Psoas muscle (tissue), 7 donors: ENCODE measurements at regions not wholly inside any gene's neighbourhood (a gene's known extent, or its start where the extent isn't known, plus 50 kb on each side); places are given as distances from the start of the nearest gene placed in this dataset.

Experiments used
- ATAC-seq, 4 donors: fragments of 200-7000 bp; cut with Tn5 transposase; one replicate each; pipeline ENCODE4 v1.9.1; 2020; ENCODE audit warnings: moderate library complexity in 3 of 4, mild to moderate bottlenecking in 2 of 4
- DNase-seq, 2 donors: peaks; one replicate each; pipeline ENCODE4 v3.0.0-alpha.2; 2020
- H3K27ac ChIP-seq: fragments of 200-600 bp; one replicate; pipeline ENCODE4 v1.8.0; 2022
- H3K27me3 ChIP-seq, 3 donors: fragments of 200-600 bp in 1 of 3; one replicate each; pipeline versions ENCODE4 v1.6.1 to v1.8.0; 2013 to 2022; ENCODE audit warnings: low read length in 2 of 3, mild to moderate bottlenecking in 2 of 3, moderate library complexity in 1 of 3; ENCODE audit not compliant: insufficient read depth in 3 of 3
- H3K36me3 ChIP-seq, 2 donors: fragments of 200-600 bp in 1 of 2; one replicate each; pipeline versions ENCODE4 v1.6.1 to v1.8.0; 2013 to 2022; ENCODE audit warnings: low read depth in 1 of 2, mild to moderate bottlenecking in 1 of 2, moderate library complexity in 1 of 2; ENCODE audit not compliant: insufficient read depth in 1 of 2
- H3K4me1 ChIP-seq: fragments of 200-600 bp; one replicate; pipeline ENCODE4 v1.8.0; 2022
- H3K4me3 ChIP-seq: fragments of 200-600 bp; one replicate; pipeline ENCODE4 v1.8.0; 2022; ENCODE audit warnings: mild to moderate bottlenecking
- H3K9me3 ChIP-seq: fragments of 200-600 bp; one replicate; pipeline ENCODE4 v1.8.0; 2022
- WGBS, 3 donors: extraction: QIAGEN DNeasy Blood & Tissue Kit; methylation state at CpG; one replicate each; pipeline versions ENCODE4 v1.1.6 to v1.1.7; 2013; 5-methylcytosine and 5-hydroxymethylcytosine counted together
- intact Hi-C, 2 donors: fragments of 100-400 bp; cut with DNase I; formaldehyde crosslinking; loops; one replicate each; pipeline versions ENCODE4 v1.11.0 to v1.14.2; 2022
- TF ChIP-seq, protein P1 (sequence below): fragments of 200-600 bp; IDR thresholded peaks from one replicate; pipeline ENCODE4 v1.8.0; 2022; ENCODE audit warnings: antibody characterized with exemption
- donor health status: healthy with polysubstance abuse.
- donor health status: DM: no; HTN: no; CAD: no; lungs with moderate emphysema.
- donor health status: Bipolar disorder and iron deficiency.
- donor health status: healthy.
- donor health status: DM: yes; HTN: yes; CAD: no.
- donor health status: DM: no; HTN: no; CAD: no.
- donor health status: DM: yes; HTN: yes; CAD: no.

DNA sequence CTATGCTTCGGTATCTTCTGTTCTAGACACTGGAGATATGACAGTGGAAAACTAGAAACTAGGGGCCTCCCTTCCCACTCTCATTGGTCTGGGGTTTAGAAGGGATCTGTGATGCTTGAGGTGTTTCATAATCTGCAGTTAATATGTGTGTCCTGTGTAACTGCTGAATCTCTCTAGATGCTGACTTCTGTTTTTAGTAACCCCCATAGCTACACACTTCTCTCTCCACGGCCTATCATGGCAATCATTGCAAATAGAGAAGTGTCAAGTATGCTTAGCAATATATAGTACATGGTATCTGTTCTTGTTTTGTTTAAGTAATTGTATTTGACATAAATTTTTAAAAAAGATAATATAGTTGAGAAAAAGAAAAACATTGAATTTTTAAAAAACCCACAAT lies 394.6 kb upstream of the MMS22L start:
- no peaks in the 10 kb centered on the region for H3K27me3 ChIP-seq
- 73 to 84% (median 78%) methylated on average over 2 of the region's 2 CpGs for WGBS, 3 donors
- no peaks in the 10 kb centered on the region for H3K4me1 ChIP-seq
- intact Hi-C loops, result no loop called here
- ATAC-seq, result no peak
- no peak overlapping the region for H3K27ac ChIP-seq
- no peaks in the 10 kb centered on the region for H3K36me3 ChIP-seq
- H3K4me3 ChIP-seq, result no peak overlapping the region
- DNase-seq, result no peak
- H3K9me3 ChIP-seq, result no peaks in the 10 kb centered on the region
- TF ChIP-seq, protein P1, sequence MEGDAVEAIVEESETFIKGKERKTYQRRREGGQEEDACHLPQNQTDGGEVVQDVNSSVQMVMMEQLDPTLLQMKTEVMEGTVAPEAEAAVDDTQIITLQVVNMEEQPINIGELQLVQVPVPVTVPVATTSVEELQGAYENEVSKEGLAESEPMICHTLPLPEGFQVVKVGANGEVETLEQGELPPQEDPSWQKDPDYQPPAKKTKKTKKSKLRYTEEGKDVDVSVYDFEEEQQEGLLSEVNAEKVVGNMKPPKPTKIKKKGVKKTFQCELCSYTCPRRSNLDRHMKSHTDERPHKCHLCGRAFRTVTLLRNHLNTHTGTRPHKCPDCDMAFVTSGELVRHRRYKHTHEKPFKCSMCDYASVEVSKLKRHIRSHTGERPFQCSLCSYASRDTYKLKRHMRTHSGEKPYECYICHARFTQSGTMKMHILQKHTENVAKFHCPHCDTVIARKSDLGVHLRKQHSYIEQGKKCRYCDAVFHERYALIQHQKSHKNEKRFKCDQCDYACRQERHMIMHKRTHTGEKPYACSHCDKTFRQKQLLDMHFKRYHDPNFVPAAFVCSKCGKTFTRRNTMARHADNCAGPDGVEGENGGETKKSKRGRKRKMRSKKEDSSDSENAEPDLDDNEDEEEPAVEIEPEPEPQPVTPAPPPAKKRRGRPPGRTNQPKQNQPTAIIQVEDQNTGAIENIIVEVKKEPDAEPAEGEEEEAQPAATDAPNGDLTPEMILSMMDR, result no peak

DNA sequence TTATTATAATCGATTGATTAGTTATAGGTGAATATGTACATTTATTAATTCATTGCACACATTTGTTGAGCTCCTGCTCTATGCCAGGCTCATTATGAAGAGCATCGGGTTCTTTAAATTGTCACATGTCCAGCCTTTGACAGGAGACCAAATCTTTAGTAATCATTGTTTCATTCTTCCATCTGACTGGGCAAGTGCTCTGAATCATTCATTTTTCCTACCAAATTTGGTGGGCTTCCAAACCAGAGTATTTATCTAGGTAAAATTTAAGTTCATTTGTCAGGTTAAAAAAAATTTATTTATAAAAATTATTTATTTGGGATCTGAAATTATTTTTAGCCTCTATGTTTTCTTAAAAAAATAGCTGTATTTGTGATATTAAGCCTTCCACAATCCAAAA lies 404.9 kb upstream of the MMS22L start:
- H3K27me3 ChIP-seq, result no peaks in the 10 kb centered on the region
- no peaks in the 10 kb centered on the region for H3K4me1 ChIP-seq
- no peaks in the 10 kb centered on the region for H3K9me3 ChIP-seq
- TF ChIP-seq, protein P1, result no peak
- no peak overlapping the region for H3K27ac ChIP-seq
- H3K36me3 ChIP-seq, result no peaks in the 10 kb centered on the region
- ATAC-seq (no peak), DNase-seq (no peak)
- H3K4me3 ChIP-seq, result no peak overlapping the region
- intact Hi-C loops, result no loop called here
- 86 to 87% (median 86%) methylated on average over 2 of the region's 2 CpGs for WGBS, 3 donors

DNA sequence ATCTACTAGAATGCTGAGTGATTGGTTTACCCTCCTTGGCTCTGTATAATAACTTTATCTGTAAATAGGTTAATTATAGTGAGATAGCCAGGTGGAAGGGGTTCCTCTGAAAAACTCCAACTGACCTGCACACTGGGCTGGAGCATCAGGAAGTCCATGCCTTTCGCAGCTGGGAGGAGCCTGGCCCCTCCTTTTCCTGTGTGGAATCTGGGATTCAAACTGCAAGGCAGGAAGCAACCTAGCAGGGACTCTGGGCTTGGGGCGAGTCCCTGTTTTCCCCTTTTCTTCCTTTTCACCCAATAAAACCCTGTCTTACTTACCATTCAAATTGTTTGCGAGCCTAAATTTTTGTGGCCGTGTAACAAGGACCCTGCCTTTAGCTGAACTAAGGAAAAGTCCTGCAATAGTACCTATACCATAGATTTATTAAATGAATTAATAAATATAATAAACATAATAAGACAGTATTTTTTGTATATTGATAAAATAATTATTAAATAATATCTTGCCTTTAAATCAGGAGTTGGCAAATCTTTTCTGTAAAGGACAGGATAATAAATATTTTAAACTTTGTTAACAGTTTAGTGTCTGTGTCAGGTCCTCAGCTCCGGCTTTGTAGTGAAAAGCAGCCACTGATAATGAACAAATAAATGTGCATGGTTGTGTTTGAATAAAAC lies 406.2 kb upstream of the MMS22L start:
- no peaks in the 10 kb centered on the region for H3K27me3 ChIP-seq
- ATAC-seq (no peak), DNase-seq (no peak)
- H3K27ac ChIP-seq, result no peak overlapping the region
- H3K9me3 ChIP-seq, result no peaks in the 10 kb centered on the region
- TF ChIP-seq, protein P1, result no peak
- WGBS, 3 donors, result 70 to 83% (median 81%) methylated on average over 5 of the region's 5 CpGs
- no peaks in the 10 kb centered on the region for H3K4me1 ChIP-seq
- H3K36me3 ChIP-seq, result no peaks in the 10 kb centered on the region
- H3K4me3 ChIP-seq, result no peak overlapping the region
- intact Hi-C loops, result no loop called here

DNA sequence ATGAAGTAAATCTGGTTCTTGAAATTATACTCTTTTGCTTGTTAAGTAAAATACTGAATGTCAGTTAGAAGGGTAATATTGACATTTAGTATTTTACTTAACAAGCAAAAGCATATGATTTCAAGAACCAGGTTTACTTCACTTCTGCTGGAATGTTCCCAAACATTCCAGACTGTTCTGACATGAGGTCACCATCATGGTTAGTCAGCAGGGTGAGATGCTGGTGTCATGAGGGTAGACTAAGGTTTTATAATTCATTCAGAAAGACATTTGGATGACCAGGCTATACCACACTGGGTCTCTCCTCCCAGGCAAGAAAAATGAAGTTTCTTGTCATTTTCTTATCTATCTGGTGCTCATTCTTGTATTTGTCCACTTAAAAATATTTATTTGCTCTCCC lies 414.4 kb upstream of the MMS22L start:
- Histone ChIP-seq H3K9me3 (no peaks in the 10 kb centered on the region), H3K36me3 (no peaks in the 10 kb centered on the region), H3K4me1 (no peaks in the 10 kb centered on the region), H3K27ac (no peak overlapping the region), H3K4me3 (no peak overlapping the region), H3K27me3 (no peaks in the 10 kb centered on the region)
- TF ChIP-seq, protein P1, result no peak
- no peak for DNase-seq
- ATAC-seq, result no peak
- intact Hi-C loops, result no loop called here

DNA sequence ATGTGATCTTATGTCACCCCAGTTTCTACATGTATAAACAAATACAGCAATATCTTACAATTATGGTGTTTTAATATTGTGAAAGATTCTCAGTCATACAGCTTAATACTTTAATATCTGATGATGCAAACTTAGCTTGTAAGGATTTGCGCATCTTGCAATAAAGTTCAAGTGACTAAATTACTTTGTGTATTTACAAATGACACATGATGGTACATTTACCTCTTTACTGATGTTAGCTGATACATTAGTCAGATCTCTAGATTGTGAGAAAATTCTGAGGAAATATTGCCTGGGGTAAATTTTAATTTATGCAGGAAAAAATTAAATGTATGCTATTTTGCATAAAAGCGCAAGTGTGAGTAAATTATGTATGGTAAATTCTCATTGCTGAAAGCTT lies 418.8 kb upstream of the MMS22L start:
- Histone ChIP-seq H3K9me3 (no peaks in the 10 kb centered on the region), H3K4me3 (no peak overlapping the region), H3K27me3 (no peaks in the 10 kb centered on the region), H3K27ac (no peak overlapping the region), H3K4me1 (no peaks in the 10 kb centered on the region), H3K36me3 (no peaks in the 10 kb centered on the region)
- intact Hi-C loops, result no loop called here
- 94 to 97% (median 95%) methylated on average over 2 of the region's 2 CpGs for WGBS, 3 donors
- no peak for DNase-seq
- TF ChIP-seq, protein P1, result no peak
- ATAC-seq, result no peak
